ENCODE measurements at regions not wholly inside any gene's neighbourhood (a gene's known extent, or its start where the extent isn't known, plus 50 kb on each side); places are given as distances from the start of the nearest gene placed in this dataset.

- TF ChIP-seq, protein P1, sequence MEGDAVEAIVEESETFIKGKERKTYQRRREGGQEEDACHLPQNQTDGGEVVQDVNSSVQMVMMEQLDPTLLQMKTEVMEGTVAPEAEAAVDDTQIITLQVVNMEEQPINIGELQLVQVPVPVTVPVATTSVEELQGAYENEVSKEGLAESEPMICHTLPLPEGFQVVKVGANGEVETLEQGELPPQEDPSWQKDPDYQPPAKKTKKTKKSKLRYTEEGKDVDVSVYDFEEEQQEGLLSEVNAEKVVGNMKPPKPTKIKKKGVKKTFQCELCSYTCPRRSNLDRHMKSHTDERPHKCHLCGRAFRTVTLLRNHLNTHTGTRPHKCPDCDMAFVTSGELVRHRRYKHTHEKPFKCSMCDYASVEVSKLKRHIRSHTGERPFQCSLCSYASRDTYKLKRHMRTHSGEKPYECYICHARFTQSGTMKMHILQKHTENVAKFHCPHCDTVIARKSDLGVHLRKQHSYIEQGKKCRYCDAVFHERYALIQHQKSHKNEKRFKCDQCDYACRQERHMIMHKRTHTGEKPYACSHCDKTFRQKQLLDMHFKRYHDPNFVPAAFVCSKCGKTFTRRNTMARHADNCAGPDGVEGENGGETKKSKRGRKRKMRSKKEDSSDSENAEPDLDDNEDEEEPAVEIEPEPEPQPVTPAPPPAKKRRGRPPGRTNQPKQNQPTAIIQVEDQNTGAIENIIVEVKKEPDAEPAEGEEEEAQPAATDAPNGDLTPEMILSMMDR (IDR thresholded peaks at IDR 0.05), result no peak
- TF ChIP-seq POLR2A (IDR thresholded peaks at IDR 0.05), result no peak
Observed at GRCh38 chr11:23570828-23571227, 710.6 kb upstream of the CCDC179 start.
